ENCODE measurements at regions not wholly inside any gene's neighbourhood (a gene's known extent, or its start where the extent isn't known, plus 50 kb on each side); places are given as distances from the start of the nearest gene placed in this dataset.

DNA sequence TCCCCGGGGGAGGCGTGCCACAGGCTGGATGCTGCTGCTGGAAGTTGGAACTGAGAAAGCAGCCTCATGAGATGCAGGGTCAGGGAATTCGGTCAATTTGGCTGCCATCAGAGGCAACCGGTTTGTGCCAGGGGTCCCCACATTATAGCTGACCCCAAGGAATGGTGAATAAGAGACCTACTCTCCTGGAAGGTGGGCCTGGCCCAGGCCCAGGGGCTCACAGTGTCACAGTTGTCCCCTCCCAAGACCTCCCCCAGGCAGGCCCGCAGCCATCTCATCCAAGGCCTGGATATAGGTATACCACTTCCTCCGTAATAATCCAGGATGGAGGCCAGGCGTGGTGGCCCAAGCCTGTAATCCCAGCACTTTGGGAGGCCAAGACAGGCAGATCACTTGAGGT is 114.6 kb downstream of the NPTX2 start:
- Histone ChIP-seq H4K20me1 (replicated peaks; ENCODE audit: insufficient read depth) (no peaks in the 10 kb centered on the region), H3K4me3 (no peak overlapping the region), H3K9me2 (ENCODE audit: insufficient read depth) (no peaks in the 10 kb centered on the region), H3F3A (replicated peaks; ENCODE audit: low read depth) (no peaks in the 10 kb centered on the region), H3K4me2 (no peak overlapping the region), H3K4me1 (ENCODE audit: insufficient read depth) (peaks cover 20% of the 10 kb centered on the region), H3K79me2 (replicated peaks; ENCODE audit: insufficient read depth) (no peaks in the 10 kb centered on the region), H3K27ac (ENCODE audit: low read depth) (no peak overlapping the region), H3K27me3 (ENCODE audit: insufficient read depth) (no peaks in the 10 kb centered on the region), H2AFZ (no peak overlapping the region), H3K36me3 (ENCODE audit: insufficient read depth) (no peaks in the 10 kb centered on the region)
- Mint-ChIP-seq H3K27ac (no peak overlapping the region), H3K4me1 (peaks cover 25% of the 10 kb centered on the region), H3K9me3 (peaks cover 13% of the 10 kb centered on the region), H3K27me3 (ENCODE audit: insufficient read depth, low read depth, poor library complexity) (peaks cover 14% of the 10 kb centered on the region), H3K4me3 (no peak overlapping the region), H3K36me3 (ENCODE audit: low read depth) (peaks cover 7% of the 10 kb centered on the region; the same call in 2 of the 3 replicates)
- no peak for ATAC-seq
- no peak for DNase-seq (ENCODE audit: low spot score)
- TF ChIP-seq, protein P1, sequence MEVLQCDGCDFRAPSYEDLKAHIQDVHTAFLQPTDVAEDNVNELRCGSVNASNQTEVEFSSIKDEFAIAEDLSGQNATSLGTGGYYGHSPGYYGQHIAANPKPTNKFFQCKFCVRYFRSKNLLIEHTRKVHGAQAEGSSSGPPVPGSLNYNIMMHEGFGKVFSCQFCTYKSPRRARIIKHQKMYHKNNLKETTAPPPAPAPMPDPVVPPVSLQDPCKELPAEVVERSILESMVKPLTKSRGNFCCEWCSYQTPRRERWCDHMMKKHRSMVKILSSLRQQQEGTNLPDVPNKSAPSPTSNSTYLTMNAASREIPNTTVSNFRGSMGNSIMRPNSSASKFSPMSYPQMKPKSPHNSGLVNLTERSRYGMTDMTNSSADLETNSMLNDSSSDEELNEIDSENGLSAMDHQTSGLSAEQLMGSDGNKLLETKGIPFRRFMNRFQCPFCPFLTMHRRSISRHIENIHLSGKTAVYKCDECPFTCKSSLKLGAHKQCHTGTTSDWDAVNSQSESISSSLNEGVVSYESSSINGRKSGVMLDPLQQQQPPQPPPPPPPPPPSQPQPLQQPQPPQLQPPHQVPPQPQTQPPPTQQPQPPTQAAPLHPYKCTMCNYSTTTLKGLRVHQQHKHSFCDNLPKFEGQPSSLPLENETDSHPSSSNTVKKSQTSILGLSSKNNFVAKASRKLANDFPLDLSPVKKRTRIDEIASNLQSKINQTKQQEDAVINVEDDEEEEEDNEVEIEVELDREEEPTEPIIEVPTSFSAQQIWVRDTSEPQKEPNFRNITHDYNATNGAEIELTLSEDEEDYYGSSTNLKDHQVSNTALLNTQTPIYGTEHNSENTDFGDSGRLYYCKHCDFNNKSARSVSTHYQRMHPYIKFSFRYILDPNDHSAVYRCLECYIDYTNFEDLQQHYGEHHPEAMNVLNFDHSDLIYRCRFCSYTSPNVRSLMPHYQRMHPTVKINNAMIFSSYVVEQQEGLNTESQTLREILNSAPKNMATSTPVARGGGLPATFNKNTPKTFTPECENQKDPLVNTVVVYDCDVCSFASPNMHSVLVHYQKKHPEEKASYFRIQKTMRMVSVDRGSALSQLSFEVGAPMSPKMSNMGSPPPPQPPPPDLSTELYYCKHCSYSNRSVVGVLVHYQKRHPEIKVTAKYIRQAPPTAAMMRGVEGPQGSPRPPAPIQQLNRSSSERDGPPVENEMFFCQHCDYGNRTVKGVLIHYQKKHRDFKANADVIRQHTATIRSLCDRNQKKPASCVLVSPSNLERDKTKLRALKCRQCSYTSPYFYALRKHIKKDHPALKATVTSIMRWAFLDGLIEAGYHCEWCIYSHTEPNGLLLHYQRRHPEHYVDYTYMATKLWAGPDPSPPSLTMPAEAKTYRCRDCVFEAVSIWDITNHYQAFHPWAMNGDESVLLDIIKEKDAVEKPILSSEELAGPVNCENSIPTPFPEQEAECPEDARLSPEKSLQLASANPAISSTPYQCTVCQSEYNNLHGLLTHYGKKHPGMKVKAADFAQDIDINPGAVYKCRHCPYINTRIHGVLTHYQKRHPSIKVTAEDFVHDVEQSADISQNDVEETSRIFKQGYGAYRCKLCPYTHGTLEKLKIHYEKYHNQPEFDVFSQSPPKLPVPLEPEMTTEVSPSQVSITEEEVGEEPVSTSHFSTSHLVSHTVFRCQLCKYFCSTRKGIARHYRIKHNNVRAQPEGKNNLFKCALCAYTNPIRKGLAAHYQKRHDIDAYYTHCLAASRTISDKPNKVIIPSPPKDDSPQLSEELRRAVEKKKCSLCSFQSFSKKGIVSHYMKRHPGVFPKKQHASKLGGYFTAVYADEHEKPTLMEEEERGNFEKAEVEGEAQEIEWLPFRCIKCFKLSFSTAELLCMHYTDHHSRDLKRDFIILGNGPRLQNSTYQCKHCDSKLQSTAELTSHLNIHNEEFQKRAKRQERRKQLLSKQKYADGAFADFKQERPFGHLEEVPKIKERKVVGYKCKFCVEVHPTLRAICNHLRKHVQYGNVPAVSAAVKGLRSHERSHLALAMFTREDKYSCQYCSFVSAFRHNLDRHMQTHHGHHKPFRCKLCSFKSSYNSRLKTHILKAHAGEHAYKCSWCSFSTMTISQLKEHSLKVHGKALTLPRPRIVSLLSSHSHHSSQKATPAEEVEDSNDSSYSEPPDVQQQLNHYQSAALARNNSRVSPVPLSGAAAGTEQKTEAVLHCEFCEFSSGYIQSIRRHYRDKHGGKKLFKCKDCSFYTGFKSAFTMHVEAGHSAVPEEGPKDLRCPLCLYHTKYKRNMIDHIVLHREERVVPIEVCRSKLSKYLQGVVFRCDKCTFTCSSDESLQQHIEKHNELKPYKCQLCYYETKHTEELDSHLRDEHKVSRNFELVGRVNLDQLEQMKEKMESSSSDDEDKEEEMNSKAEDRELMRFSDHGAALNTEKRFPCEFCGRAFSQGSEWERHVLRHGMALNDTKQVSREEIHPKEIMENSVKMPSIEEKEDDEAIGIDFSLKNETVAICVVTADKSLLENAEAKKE (CRISPR knock-in tag; IDR thresholded peaks at IDR 0.05): no peak
- TF ChIP-seq STAT1 (IDR thresholded peaks at IDR 0.05; ENCODE audit: unreplicated experiment) (no peak), POLR2AphosphoS5 (IDR thresholded peaks at IDR 0.05; ENCODE audit: low read depth) (no peak), ZNF331 (CRISPR knock-in tag; IDR thresholded peaks at IDR 0.05; ENCODE audit: low read depth) (no peak), EZH2phosphoT487 (IDR thresholded peaks at IDR 0.05; ENCODE audit: unreplicated experiment) (no peak), ZNF114 (CRISPR knock-in tag; IDR thresholded peaks at IDR 0.05) (no peak), EZH2 (IDR thresholded peaks at IDR 0.05; ENCODE audit: low read depth, unreplicated experiment) (no peak), JUNB (IDR thresholded peaks at IDR 0.05; ENCODE audit: unreplicated experiment) (no peak), CREB1 (CRISPR knock-in tag; IDR thresholded peaks at IDR 0.05; ENCODE audit: low read depth) (no peak), NANOG (IDR thresholded peaks at IDR 0.05; ENCODE audit: borderline replicate concordance) (no peak)
- TF ChIP-seq, protein P2, sequence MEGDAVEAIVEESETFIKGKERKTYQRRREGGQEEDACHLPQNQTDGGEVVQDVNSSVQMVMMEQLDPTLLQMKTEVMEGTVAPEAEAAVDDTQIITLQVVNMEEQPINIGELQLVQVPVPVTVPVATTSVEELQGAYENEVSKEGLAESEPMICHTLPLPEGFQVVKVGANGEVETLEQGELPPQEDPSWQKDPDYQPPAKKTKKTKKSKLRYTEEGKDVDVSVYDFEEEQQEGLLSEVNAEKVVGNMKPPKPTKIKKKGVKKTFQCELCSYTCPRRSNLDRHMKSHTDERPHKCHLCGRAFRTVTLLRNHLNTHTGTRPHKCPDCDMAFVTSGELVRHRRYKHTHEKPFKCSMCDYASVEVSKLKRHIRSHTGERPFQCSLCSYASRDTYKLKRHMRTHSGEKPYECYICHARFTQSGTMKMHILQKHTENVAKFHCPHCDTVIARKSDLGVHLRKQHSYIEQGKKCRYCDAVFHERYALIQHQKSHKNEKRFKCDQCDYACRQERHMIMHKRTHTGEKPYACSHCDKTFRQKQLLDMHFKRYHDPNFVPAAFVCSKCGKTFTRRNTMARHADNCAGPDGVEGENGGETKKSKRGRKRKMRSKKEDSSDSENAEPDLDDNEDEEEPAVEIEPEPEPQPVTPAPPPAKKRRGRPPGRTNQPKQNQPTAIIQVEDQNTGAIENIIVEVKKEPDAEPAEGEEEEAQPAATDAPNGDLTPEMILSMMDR (conservative IDR thresholded peaks at IDR 0.05; ENCODE audit: low read depth in 2 of 2): no peak
- TF ChIP-seq, protein P3, sequence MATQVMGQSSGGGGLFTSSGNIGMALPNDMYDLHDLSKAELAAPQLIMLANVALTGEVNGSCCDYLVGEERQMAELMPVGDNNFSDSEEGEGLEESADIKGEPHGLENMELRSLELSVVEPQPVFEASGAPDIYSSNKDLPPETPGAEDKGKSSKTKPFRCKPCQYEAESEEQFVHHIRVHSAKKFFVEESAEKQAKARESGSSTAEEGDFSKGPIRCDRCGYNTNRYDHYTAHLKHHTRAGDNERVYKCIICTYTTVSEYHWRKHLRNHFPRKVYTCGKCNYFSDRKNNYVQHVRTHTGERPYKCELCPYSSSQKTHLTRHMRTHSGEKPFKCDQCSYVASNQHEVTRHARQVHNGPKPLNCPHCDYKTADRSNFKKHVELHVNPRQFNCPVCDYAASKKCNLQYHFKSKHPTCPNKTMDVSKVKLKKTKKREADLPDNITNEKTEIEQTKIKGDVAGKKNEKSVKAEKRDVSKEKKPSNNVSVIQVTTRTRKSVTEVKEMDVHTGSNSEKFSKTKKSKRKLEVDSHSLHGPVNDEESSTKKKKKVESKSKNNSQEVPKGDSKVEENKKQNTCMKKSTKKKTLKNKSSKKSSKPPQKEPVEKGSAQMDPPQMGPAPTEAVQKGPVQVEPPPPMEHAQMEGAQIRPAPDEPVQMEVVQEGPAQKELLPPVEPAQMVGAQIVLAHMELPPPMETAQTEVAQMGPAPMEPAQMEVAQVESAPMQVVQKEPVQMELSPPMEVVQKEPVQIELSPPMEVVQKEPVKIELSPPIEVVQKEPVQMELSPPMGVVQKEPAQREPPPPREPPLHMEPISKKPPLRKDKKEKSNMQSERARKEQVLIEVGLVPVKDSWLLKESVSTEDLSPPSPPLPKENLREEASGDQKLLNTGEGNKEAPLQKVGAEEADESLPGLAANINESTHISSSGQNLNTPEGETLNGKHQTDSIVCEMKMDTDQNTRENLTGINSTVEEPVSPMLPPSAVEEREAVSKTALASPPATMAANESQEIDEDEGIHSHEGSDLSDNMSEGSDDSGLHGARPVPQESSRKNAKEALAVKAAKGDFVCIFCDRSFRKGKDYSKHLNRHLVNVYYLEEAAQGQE (IDR thresholded peaks at IDR 0.05; ENCODE audit: unreplicated experiment): no peak
- TF ChIP-seq, protein P4, sequence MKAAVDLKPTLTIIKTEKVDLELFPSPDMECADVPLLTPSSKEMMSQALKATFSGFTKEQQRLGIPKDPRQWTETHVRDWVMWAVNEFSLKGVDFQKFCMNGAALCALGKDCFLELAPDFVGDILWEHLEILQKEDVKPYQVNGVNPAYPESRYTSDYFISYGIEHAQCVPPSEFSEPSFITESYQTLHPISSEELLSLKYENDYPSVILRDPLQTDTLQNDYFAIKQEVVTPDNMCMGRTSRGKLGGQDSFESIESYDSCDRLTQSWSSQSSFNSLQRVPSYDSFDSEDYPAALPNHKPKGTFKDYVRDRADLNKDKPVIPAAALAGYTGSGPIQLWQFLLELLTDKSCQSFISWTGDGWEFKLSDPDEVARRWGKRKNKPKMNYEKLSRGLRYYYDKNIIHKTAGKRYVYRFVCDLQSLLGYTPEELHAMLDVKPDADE (IDR thresholded peaks at IDR 0.05): no peak
